A549 (cell line): ENCODE measurements at regions not wholly inside any gene's neighbourhood (a gene's known extent, or its start where the extent isn't known, plus 50 kb on each side); places are given as distances from the start of the nearest gene placed in this dataset.

Experiments
- POLR2A ChIP-seq: IDR thresholded peaks from 2 replicates; pipeline ENCODE4 v1.6.1; 2012; ENCODE audit warnings: mild to moderate bottlenecking, low read length
- POLR2AphosphoS2 ChIP-seq: conservative IDR thresholded peaks from 2 replicates; pipeline ENCODE4 v1.6.1; 2012; ENCODE audit warnings: low read length, improper control_type of control experiment, inconsistent platforms

- TF ChIP-seq POLR2A = no peak
- no peak for TF ChIP-seq POLR2AphosphoS2
These were observed 369.0 kb downstream of the EPHA4 start for GRCh38 chr2:221203125-221203524.
